ENCODE measurements at regions not wholly inside any gene's neighbourhood (a gene's known extent, or its start where the extent isn't known, plus 50 kb on each side); places are given as distances from the start of the nearest gene placed in this dataset.
"Not testable (repeated sequence)": the region's sequence is repeated elsewhere in the genome, so short reads cannot be mapped to it uniquely, and the experiment has no call there.

- intact Hi-C loops (cut with DNase I) = no loop called here
- H3K4me3 ChIP-seq = no peak overlapping the region
- H3K4me1 ChIP-seq = no peaks in the 10 kb centered on the region
- H3K27me3 ChIP-seq = peaks cover 0 to 52% (median 0%) of the 10 kb centered on the region in 4 donors
- H3K36me3 ChIP-seq = no peaks in the 10 kb centered on the region
- 92% methylated on average over 4 of the region's 4 CpGs for WGBS
- no peaks in the 10 kb centered on the region for H3K9me3 ChIP-seq
- TF ChIP-seq POLR2AphosphoS5 (IDR thresholded peaks at IDR 0.05) (no peak), POLR2A (IDR thresholded peaks at IDR 0.05; ENCODE audit: low read depth) (no peak), CTCF (IDR thresholded peaks at IDR 0.05) (no peak), EP300 (IDR thresholded peaks at IDR 0.05) (no peak)
- H3K27ac ChIP-seq (replicated peaks in 1 of 4) = no peak overlapping the region
- DNase-seq (ENCODE audit: extremely low spot score) = no peak
These were observed 85.6 kb upstream of the CASZ1 start for GRCh38 chr1:10882069-10882468.

GRCh38 chr1:10887032-10887431, 90.6 kb upstream of the CASZ1 start:
- WGBS = 90% methylated on average over 4 of the region's 4 CpGs
- H3K27ac ChIP-seq (replicated peaks in 1 of 4); H3K9me3 ChIP-seq; H3K36me3 ChIP-seq; intact Hi-C loops (cut with DNase I); H3K4me3 ChIP-seq; DNase-seq (ENCODE audit: extremely low spot score): not testable (repeated sequence)
- Histone ChIP-seq H3K27me3 (peaks cover 0 to 82% (median 15%) of the 10 kb centered on the region in 4 donors), H3K4me1 (peaks cover 0 to 11% (median 8%) of the 10 kb centered on the region in 4 donors)

GRCh38 chr1:10888291-10888690, 91.8 kb upstream of the CASZ1 start:
- no peak for DNase-seq (ENCODE audit: extremely low spot score)
- 20% methylated on average over 16 of the region's 23 CpGs for WGBS
- TF ChIP-seq EP300 (IDR thresholded peaks at IDR 0.05) (no peak), POLR2A (IDR thresholded peaks at IDR 0.05; ENCODE audit: low read depth) (no peak), CTCF (IDR thresholded peaks at IDR 0.05) (no peak), POLR2AphosphoS5 (IDR thresholded peaks at IDR 0.05) (no peak)
- Histone ChIP-seq H3K36me3 (no peaks in the 10 kb centered on the region), H3K9me3 (no peaks in the 10 kb centered on the region), H3K27ac (replicated peaks in 1 of 4) (no peak overlapping the region), H3K4me1 (peaks cover 0 to 11% (median 8%) of the 10 kb centered on the region in 4 donors), H3K27me3 (peaks cover 0 to 89% (median 15%) of the 10 kb centered on the region in 4 donors), H3K4me3 (no peak overlapping the region)
- intact Hi-C loops (cut with DNase I) = no loop called here

GRCh38 chr1:10888791-10889649, 92.6 kb upstream of the CASZ1 start:
- WGBS = 73% methylated on average over 15 of the region's 66 CpGs
- peaks cover 0 to 93% (median 15%) of the 10 kb centered on the region in 4 donors for H3K27me3 ChIP-seq

More at GRCh38 chr1:10888791-10889649, 92.6 kb upstream of the CASZ1 start:
- TF ChIP-seq EP300 (IDR thresholded peaks at IDR 0.05) = no peak
- no peak for TF ChIP-seq POLR2AphosphoS5 (IDR thresholded peaks at IDR 0.05)
- no peak for TF ChIP-seq CTCF (IDR thresholded peaks at IDR 0.05)
- TF ChIP-seq POLR2A (IDR thresholded peaks at IDR 0.05; ENCODE audit: low read depth) = no peak
- Histone ChIP-seq H3K4me3 (no peak overlapping the region), H3K4me1 (peaks cover 0 to 11% (median 8%) of the 10 kb centered on the region in 4 donors), H3K36me3 (no peaks in the 10 kb centered on the region), H3K27ac (replicated peaks in 1 of 4) (no peak overlapping the region), H3K9me3 (no peaks in the 10 kb centered on the region)
- intact Hi-C loops (cut with DNase I) = no loop called here
- no peak for DNase-seq (ENCODE audit: extremely low spot score)

Data from esophagus muscularis mucosa (tissue), 4 donors.